C1 segment of cervical spinal cord (tissue), 14 donors: ENCODE measurements at regions not wholly inside any gene's neighbourhood (a gene's known extent, or its start where the extent isn't known, plus 50 kb on each side); places are given as distances from the start of the nearest gene placed in this dataset.

ENCODE experiments used
- DNase-seq, 14 donors: peaks; one replicate each; lab custom pipeline; 2025; lab: John Stamatoyannopoulos, UW

GRCh38 chr2:180366481-180366880 lies 359.4 kb upstream of the CWC22 start:
- no peak for DNase-seq

DNA sequence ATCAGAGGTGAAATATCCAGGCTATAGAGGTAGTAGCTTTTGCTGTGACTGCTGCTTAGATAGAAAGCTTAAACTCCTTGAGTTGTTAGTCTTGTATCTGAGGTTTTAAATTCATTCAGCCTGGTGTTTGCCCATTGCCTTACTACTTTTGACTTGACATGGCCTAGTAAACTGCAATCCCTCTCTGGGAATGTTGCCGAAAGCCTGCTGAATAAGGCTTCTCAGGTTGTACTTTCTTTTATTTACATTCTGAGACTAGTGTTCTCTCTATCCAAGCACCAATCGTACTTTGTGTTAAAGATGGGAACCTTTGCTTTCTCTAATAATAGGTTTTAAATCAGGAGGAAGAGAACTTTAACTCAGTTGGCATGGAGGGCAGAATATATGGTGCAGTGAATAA lies 357.6 kb upstream of the CWC22 start:
- DNase-seq = no peak

DNA sequence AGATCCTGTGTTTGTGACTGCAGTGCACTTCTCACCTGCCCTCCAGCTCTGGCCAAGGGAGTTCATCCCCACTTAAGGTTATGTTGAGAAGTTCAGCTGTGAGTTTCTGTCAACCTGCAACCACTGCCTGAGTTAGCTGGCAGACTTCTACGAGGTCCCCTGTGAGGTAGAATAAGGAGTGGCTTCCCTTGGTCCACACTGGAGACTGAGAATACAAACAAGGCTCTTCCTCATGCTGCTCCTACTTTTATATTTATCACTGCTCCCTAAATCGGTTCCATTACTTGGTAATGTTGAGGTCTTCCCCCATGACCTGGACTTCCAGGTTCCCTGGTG lies 353.2 kb upstream of the CWC22 start:
- DNase-seq = no peak

DNA sequence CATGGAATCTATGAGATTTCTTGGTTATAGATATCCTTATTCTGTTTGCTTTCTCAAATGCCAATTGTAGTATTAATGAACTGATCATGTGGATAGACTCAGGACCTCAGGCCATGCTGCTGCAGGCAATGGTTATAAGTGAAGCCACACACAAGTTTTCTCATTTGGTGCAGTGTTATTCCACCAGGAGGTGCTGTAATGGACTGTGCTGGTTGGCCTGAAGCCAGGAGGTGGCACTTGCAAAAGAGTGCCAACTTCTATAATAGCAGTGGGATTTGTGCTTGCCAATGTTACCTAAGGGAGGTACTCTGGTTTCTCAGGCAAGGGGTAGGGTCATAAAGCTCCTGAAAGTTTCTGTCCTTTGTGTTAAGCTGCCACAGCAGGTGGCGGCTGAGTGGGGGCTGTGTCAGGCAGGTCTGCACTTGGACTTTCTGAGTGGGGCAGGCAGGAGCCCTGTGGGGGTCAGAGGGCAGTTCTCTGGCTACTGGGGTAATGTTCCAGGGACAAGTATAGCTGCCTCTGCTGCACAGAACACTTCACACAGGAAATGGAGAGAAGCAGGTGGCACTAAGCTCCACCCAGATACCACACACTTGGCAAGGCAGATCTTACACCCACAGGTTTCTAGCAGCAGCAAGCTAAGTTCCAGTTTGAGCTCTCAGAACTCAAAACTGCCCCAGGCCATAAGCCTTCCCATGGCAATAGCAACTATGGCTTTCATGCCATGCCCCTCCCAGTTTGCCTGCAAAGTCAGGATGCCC lies 352.6 kb upstream of the CWC22 start:
- DNase-seq = no peak

- DNase-seq = no peak
Observed at GRCh38 chr2:180358458-180358857, 351.4 kb upstream of the CWC22 start.

- no peak for DNase-seq
Observed at GRCh38 chr2:180356676-180357075, 349.6 kb upstream of the CWC22 start.

GRCh38 chr2:180352620-180353019 lies 345.5 kb upstream of the CWC22 start:
- no peak for DNase-seq

DNA sequence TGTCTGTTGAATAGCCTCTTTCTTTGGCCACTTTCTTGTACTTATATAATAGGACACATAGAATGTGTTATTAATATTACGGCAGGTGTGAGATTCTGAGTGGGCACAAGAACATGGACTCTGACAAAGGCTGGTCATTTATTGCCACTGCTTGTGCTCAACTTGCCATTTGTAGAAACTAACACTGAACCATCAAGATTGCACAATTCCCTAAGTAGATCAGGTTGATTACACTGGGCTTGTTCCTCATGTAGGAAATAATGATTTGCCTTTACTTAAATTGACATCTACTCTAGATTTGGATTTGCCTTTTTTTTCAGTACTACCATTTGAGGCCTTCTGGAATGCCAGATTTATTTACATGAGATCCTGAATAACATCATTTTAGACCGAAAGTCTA lies 342.7 kb upstream of the CWC22 start:
- no peak for DNase-seq

DNA sequence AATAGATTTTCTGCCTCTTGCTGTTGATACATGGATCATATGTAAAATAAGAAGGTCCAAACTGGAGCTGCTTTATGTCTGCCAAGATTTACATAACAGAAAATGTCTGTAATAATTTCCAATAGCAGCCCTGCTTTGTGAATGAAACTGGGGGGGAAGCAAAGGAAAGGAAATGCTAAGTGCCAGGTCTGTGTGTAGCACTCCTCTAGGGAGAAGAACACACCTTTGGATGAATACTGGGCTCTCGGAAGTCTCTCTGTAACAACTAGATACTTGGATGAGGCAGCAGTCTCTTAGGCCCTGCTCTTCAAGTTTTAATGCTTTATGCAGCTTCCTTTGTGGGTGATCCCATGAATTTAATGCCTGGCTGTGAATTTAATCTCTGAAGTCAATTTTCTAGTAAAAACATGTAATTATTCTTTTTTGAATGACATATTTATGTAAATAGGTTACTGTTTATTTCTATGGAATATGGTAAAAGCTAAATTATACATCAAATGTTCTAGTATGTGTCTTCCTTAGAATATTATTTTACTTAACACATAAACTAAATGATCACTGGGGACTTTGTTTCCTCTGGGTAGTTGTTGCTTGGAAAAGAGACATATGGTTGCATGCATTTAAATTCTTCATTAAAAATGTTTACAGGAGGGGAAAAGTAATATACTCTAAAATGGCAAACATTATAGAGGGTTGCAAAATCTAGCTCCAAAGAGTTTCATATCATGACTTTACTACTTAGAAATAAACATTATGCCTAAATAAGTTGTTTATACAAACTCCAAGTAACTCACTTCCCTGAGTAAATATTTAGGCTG lies 336.6 kb upstream of the CWC22 start:
- DNase-seq = no peak

DNA sequence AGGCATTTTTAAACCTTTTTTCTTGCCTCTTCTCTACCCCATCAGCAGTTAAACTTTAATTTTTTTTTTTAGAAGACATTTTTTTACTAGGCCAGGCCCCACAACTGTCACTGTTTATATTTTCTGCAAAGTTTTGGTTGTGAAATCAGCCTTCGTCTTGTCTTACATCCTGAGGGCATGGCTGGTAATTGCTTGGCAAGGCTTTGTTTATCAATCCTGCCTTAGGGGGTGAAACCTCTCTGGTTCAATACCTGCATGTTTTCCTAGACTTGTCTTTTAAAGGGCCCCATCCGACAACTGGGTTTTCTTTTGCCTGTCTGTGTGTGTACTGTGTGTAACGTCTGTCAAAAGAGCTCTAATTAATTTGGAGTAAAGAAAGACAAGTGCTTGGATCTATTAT lies 330.0 kb upstream of the CWC22 start:
- no peak for DNase-seq

DNA sequence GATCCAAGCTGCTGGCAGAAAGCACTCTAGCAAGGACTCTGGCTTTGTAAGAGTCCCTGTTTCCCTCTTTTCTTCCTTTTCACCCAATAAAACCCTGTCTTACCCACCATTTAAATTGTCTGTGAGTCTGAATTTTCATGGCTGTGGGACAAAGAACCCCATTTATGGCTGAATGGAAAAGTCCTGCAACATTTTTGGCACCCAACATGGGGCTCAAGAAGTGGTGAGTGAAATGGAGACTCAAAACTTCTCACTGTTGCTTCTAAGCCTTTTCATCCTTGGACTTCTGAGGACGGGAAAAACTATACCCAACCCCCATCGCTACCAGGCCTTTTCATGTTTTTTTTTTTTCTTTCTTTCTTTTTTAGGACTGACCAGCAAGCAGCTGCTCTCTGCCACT lies 329.5 kb upstream of the CWC22 start:
- no peak for DNase-seq

DNA sequence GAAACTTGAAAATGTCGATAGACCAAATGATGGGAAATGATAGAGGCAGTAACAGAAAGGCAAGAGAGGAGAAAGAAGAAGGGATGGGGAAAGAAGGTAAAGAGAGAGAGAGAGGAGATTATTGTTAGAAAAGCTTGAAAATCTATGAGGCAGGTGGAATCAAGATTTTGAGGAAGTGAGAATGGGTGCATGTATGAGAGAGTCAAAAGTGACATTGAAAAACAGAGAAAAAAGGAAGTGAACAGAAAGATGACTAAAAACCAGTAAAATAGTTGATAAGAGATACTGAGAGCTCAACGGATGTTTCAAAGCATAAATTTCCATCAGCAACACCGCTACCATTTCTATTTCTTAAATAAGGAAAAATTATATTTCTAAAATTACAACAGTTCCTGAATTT lies 327.4 kb upstream of the CWC22 start:
- no peak for DNase-seq

DNA sequence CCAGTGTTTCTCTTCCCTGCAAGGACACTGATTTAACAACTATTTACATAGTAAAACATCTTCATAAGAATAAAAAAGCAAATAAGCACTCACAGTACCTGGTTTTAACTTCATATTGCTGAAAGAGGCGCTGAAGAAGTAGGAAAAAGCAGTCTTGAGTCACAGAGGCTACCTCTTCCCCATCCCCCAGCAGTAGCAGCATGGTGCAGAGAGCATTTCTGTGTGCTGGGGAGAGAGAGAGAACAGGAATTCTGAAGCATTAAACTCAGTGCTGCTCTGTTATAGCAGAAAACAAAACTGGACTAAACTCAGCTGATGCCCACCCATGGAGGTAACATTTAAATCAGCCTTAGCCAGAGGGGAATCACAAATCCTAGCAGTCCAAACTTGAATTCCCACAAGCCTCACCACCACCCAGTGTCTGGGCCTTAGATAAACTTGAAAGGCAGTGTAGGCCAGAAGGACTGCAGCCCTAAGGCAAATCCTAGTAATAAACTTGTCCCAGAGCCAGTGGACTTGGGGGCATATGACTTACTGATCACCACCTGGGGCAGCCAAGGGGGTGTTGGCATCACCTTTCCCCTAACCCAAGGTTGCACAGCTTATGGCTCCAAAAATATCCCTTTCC lies 321.8 kb upstream of the CWC22 start:
- no peak for DNase-seq

GRCh38 chr2:180327185-180327584 lies 320.1 kb upstream of the CWC22 start:
- DNase-seq = no peak

DNA sequence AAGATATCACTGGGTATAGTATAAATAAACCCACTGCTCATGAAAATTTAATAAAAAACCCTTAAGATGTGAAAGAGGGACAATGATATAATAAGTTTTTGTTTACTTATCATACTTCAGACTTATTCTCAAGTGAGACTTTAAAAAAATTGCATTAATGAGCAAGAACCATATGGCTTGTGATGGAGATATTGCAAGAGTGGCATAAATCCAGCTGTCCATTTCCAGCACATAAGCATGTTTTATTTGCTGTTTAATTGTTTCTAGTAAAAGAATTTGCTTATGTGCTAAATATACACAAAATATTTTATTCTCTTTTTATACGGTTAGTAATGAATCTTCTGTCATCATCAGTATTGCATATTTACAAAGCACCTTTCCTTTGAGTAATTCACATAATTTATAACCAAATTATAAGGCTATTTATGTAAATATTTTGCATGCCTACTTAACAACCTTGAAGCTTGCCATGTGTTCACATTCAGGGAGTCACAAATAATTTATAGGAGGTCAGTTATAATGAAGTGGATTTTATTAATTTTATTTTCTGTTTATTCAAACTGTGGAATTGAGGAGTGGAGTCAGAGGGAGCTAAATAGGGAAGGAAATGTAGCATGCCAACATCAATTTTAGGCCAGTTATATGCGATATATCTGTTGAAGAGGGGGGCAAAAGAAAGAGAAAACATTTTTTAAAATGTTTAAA lies 318.5 kb upstream of the CWC22 start:
- no peak for DNase-seq

- DNase-seq = no peak
Observed at GRCh38 chr2:180324182-180324581, 317.1 kb upstream of the CWC22 start.

GRCh38 chr2:180322781-180323180 lies 315.7 kb upstream of the CWC22 start:
- DNase-seq = no peak

- DNase-seq = no peak
Observed at GRCh38 chr2:180319586-180320405, 312.7 kb upstream of the CWC22 start.

DNA sequence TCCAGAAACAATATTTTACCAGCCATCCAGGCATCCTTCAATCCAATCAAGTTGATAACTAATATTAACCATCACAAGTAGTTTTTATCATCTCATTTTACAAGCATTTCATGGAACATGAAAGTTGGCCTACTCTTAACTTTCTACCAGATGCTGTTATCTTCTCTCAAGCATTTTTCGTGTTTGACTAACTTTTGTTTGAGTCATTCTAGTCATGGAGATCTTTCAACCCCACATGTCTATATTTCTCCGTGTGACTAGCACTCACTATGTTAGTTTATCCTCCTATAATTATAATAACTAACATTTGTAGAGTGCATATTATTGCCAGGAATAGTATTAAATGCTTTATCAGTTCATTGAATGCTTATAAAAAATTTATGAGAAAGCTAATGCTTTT lies 307.0 kb upstream of the CWC22 start:
- DNase-seq = no peak

DNA sequence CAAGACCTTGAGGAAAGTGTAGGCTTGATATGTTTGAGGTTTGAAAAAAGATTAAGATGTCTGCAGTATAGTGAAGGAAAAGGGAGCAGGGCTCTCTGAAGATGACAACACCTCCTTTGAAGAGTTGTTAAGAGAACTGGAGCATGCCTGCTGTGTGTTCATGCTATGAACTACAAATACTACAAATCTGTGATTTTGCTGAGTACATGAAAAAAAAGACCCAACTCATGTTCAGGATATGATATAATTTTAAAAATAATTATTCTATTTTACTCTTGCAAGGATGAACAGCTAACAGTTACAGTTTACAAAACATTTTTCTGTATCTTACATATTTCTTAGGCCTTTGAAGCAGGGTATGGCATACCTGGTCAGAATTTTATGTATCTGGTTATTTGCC lies 305.4 kb upstream of the CWC22 start:
- DNase-seq = no peak

- no peak for DNase-seq
Observed at GRCh38 chr2:180307096-180307495, 300.0 kb upstream of the CWC22 start.
